GM12878 (cell line): ENCODE measurements at regions not wholly inside any gene's neighbourhood (a gene's known extent, or its start where the extent isn't known, plus 50 kb on each side); places are given as distances from the start of the nearest gene placed in this dataset.

Source experiments
- ATAC-seq: fragments of 200-7000 bp; cut with Tn5 transposase; 3 replicates; pipeline ENCODE4 v1.9.1; 2020; ENCODE audit warnings: mild to moderate bottlenecking, moderate library complexity
- BruUV-seq: library from RNA; stranded (reverse); fragments of 400-500 nt; replicated peaks from 2 replicates; lab custom pipeline; 2021; lab: Mats Ljungman, UMichigan
- CTCF ChIA-PET: fragments of 300-600 bp; sonication (Branson Sonifier 250); formaldehyde crosslinking; extraction: SDS; loops from one replicate; lab custom pipeline; 2021; ENCODE audit warnings: inconsistent platforms; lab: Yijun Ruan, JAX
- POLR2A ChIA-PET: fragments of 350-600 bp; formaldehyde crosslinking; extraction: SDS; loops from one replicate; lab custom pipeline; 2021; ENCODE audit warnings: inconsistent platforms; lab: Charles Lee
- RAD21 ChIA-PET: fragments of 300-600 bp; sonication (Branson Sonifier 250); formaldehyde crosslinking; loops from one replicate; lab custom pipeline; 2023; ENCODE audit warnings: antibody characterized with exemption; ENCODE audit not compliant: unreplicated experiment; lab: Charles Lee
- SMC1A ChIA-PET: fragments of 300-600 bp; sonication (Branson Sonifier 250); formaldehyde crosslinking; loops from one replicate; lab custom pipeline; 2023; ENCODE audit not compliant: unreplicated experiment, uncharacterized antibody; lab: Charles Lee
- DNase-seq: peaks from one replicate; pipeline ENCODE4 v3.0.0-alpha.2; 2011; ENCODE audit warnings: low read depth, low spot score
- FAIRE-seq: peaks from 3 replicates; lab custom pipeline; 2011; peaks lifted over from hg19 to GRCh38; lab: Jason Lieb, UNC
- H2AFZ ChIP-seq: 2 replicates; pipeline ENCODE4 v1.6.0; 2011; ENCODE audit warnings: low read depth, low read length, control low read depth; ENCODE audit not compliant: control insufficient read depth
- H3K27ac ChIP-seq: 2 replicates; pipeline ENCODE4 v1.5.1; 2011; ENCODE audit warnings: control low read depth; ENCODE audit not compliant: control insufficient read depth, insufficient read depth
- H3K27me3 ChIP-seq, 2 experiments: replicated peaks in 1 of 2; 2 replicates each; pipeline versions ENCODE4 v1.6.0 to v1.6.1; 2011; ENCODE audit warnings: low read length in 1 of 2; ENCODE audit not compliant: control insufficient read depth in 2 of 2, insufficient read depth in 2 of 2
- H3K36me3 ChIP-seq, 2 experiments: 2 replicates each; pipeline ENCODE4 v1.5.1; 2011; ENCODE audit warnings: low read length in 1 of 2; ENCODE audit not compliant: control insufficient read depth in 2 of 2, insufficient read depth in 2 of 2
- H3K4me1 ChIP-seq: 2 replicates; pipeline ENCODE4 v1.6.1; 2011; ENCODE audit warnings: mild to moderate bottlenecking, low read length, moderate library complexity, mixed read lengths; ENCODE audit not compliant: control insufficient read depth, insufficient read depth
- H3K4me2 ChIP-seq: 2 replicates; pipeline ENCODE4 v1.6.0; 2011; ENCODE audit warnings: control low read depth; ENCODE audit not compliant: control insufficient read depth, insufficient read depth
- H3K4me3 ChIP-seq: fragments of 200-600 bp; sonication (generic); 2 replicates; pipeline ENCODE4 v1.5.1; 2016
- H3K79me2 ChIP-seq: 2 replicates; pipeline ENCODE4 v1.6.0; 2011; ENCODE audit warnings: low read length; ENCODE audit not compliant: control insufficient read depth, insufficient read depth
- H3K9ac ChIP-seq: 2 replicates; pipeline ENCODE4 v1.8.0; 2011; ENCODE audit warnings: low read length, control low read depth, mixed read lengths; ENCODE audit not compliant: control insufficient read depth, insufficient read depth
- H3K9me3 ChIP-seq: replicated peaks from 3 replicates; pipeline ENCODE4 v1.5.1; 2011; ENCODE audit warnings: mild to moderate bottlenecking, low read length; ENCODE audit not compliant: control insufficient read depth, insufficient read depth
- H4K20me1 ChIP-seq: 2 replicates; pipeline ENCODE4 v1.6.0; 2011; ENCODE audit not compliant: control insufficient read depth, insufficient read depth
- IRF4 ChIP-seq: IDR thresholded peaks from 2 replicates; pipeline ENCODE4 v1.6.1; 2011; ENCODE audit warnings: low read depth, low read length
- NFXL1 ChIP-seq: fragments of 450-650 bp; IDR thresholded peaks from 2 replicates; pipeline ENCODE4 v1.6.1; 2017; ENCODE audit warnings: antibody characterized with exemption, mild to moderate bottlenecking, borderline replicate concordance
- NR2C2 ChIP-seq: IDR thresholded peaks from 2 replicates; pipeline ENCODE4 v1.6.1; 2011; ENCODE audit warnings: borderline replicate concordance, low read depth; ENCODE audit not compliant: control insufficient read depth, insufficient read length
- RFX5 ChIP-seq: IDR thresholded peaks from 2 replicates; pipeline ENCODE4 v1.6.1; 2011; ENCODE audit warnings: low read depth, low read length, improper control_type of control experiment
- SMAD5 ChIP-seq: IDR thresholded peaks from 2 replicates; pipeline ENCODE4 v1.6.1; 2016; ENCODE audit warnings: antibody characterized with exemption, low read depth
- ZBED1 ChIP-seq: IDR thresholded peaks from 2 replicates; pipeline ENCODE4 v1.6.1; 2016; ENCODE audit warnings: borderline replicate concordance
- ZBTB11 ChIP-seq: fragments of 450-650 bp; formaldehyde crosslinking; IDR thresholded peaks from 2 replicates; pipeline ENCODE4 v1.5.0; 2022; ENCODE audit warnings: mild to moderate bottlenecking, missing genetic modification characterization
- ZNF24 ChIP-seq: fragments of 450-650 bp; IDR thresholded peaks from 2 replicates; pipeline ENCODE4 v1.6.1; 2017; ENCODE audit warnings: antibody characterized with exemption, mild to moderate bottlenecking
- WGBS: methylation state at CpG from one replicate; pipeline ENCODE4 v1.1.6; 2016; ENCODE audit warnings: low lambda C conversion rate; ENCODE audit not compliant: insufficient replicate concordance, insufficient coverage; ENCODE audit errors: missing lambda C conversion rate; 5-methylcytosine and 5-hydroxymethylcytosine counted together
- in situ Hi-C: fragments of 300-500 bp; cut with MboI; formaldehyde crosslinking; loops from 9 replicates; pipeline ENCODE4 v1.14.3; 2018; ENCODE audit warnings: mixed read lengths
- intact Hi-C: fragments of 100-400 bp; cut with micrococcal nuclease; formaldehyde crosslinking; loops from one replicate; pipeline ENCODE4 v1.14.2; 2022; ENCODE audit not compliant: unreplicated experiment
- TF ChIP-seq, protein P1 (sequence below): IDR thresholded peaks from 2 replicates; pipeline ENCODE4 v1.6.1; 2012; ENCODE audit warnings: low read depth, low read length, improper control_type of control experiment

DNA sequence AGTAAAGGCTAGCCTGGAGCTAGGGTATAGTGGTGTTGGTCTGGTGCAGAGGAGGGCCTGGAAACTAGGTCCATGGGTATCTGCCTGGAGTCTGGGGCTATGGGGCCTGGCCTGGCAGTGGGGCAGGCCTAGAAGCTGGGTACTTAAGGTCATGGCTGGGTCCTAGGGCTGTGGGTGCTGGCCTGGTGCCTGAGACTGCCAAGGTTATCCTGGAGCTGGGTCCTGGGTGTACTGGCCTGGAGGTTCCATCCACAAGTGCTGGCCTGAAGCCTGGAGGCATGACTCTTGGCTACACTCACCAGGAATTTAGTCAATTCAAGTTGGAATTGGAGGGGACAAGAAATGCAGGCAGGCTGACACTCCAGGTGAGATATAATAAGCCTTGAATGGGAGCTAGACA is 108.4 kb upstream of the ZCCHC13 start:
- Histone ChIP-seq H3K27ac (no peak overlapping the region), H3K4me1 (no peaks in the 10 kb centered on the region), H4K20me1 (no peaks in the 10 kb centered on the region), H3K4me2 (no peak overlapping the region), H3K9me3 (no peaks in the 10 kb centered on the region), H3K36me3 (no peaks in the 10 kb centered on the region), H3K4me3 (no peak overlapping the region), H2AFZ (no peak overlapping the region), H3K79me2 (no peaks in the 10 kb centered on the region), H3K9ac (no peak overlapping the region), H3K27me3 (no peaks in the 10 kb centered on the region)
- ChIA-PET CTCF (no interaction called here), SMC1A (no interaction called here), RAD21 (no interaction called here), POLR2A (no interaction called here)
- in situ Hi-C loops (no loop called here), intact Hi-C loops (no loop called here)
- ATAC-seq (no peak), DNase-seq (no peak), FAIRE-seq (no peak)
- TF ChIP-seq SMAD5 (no peak), NFXL1 (no peak), ZNF24 (no peak), NR2C2 (no peak), IRF4 (no peak)
- BruUV-seq: no TSS peak

GRCh38 chrX:74195120-74195519 is 108.9 kb upstream of the ZCCHC13 start:
- Histone ChIP-seq H3K9ac (no peak overlapping the region), H3K27me3 (no peaks in the 10 kb centered on the region), H4K20me1 (no peaks in the 10 kb centered on the region), H3K4me1 (no peaks in the 10 kb centered on the region), H3K79me2 (no peaks in the 10 kb centered on the region), H3K36me3 (no peaks in the 10 kb centered on the region), H2AFZ (no peak overlapping the region), H3K9me3 (no peaks in the 10 kb centered on the region), H3K4me3 (no peak overlapping the region), H3K27ac (no peak overlapping the region), H3K4me2 (no peak overlapping the region)
- CTCF ChIA-PET: no interaction called here
- SMC1A ChIA-PET: no interaction called here
- intact Hi-C loops (no loop called here), in situ Hi-C loops (no loop called here)
- no peak for FAIRE-seq
- DNase-seq: no peak
- POLR2A ChIA-PET: no interaction called here
- ATAC-seq: no peak
- TF ChIP-seq ZBED1 (no peak), RFX5 (no peak), ZBTB11 (CRISPR knock-in tag) (no peak)
- TF ChIP-seq, protein P1, sequence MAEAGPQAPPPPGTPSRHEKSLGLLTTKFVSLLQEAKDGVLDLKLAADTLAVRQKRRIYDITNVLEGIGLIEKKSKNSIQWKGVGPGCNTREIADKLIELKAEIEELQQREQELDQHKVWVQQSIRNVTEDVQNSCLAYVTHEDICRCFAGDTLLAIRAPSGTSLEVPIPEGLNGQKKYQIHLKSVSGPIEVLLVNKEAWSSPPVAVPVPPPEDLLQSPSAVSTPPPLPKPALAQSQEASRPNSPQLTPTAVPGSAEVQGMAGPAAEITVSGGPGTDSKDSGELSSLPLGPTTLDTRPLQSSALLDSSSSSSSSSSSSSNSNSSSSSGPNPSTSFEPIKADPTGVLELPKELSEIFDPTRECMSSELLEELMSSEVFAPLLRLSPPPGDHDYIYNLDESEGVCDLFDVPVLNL: no peak
- no TSS peak for BruUV-seq
- 50% methylated on average over 2 of the region's 2 CpGs for WGBS
- RAD21 ChIA-PET: no interaction called here
